HepG2 (cell line): ENCODE measurements at regions not wholly inside any gene's neighbourhood (a gene's known extent, or its start where the extent isn't known, plus 50 kb on each side); places are given as distances from the start of the nearest gene placed in this dataset.
"Not testable (repeated sequence)": the region's sequence is repeated elsewhere in the genome, so short reads cannot be mapped to it uniquely, and the experiment has no call there.

Experiments used
- ATAC-seq: fragments of 200-7000 bp; cut with Tn5 transposase; 3 replicates; pipeline ENCODE4 v1.9.1; 2020; ENCODE audit warnings: mild to moderate bottlenecking, moderate library complexity
- BruUV-seq: library from RNA; stranded (reverse); fragments of 400-500 nt; replicated peaks from 2 replicates; lab custom pipeline; 2021; lab: Mats Ljungman, UMichigan
- CTCF ChIA-PET: fragments of 300-600 bp; formaldehyde crosslinking; extraction: SDS; loops from one replicate; lab custom pipeline; 2021; ENCODE audit warnings: low total read pairs, inconsistent platforms, low intra/inter-chr PET ratio; lab: Yijun Ruan, JAX
- POLR2A ChIA-PET: fragments of 350-600 bp; sonication (Branson Sonifier 250); formaldehyde crosslinking; loops from one replicate; lab custom pipeline; 2020; ENCODE audit warnings: antibody characterized with exemption, inconsistent platforms; lab: Yijun Ruan, JAX
- DNase-seq: peaks from one replicate; pipeline ENCODE4 v3.0.0-alpha.2; 2015; ENCODE audit warnings: low spot score
- FAIRE-seq: peaks from 3 replicates; lab custom pipeline; 2011; peaks lifted over from hg19 to GRCh38; lab: Jason Lieb, UNC
- H2AFZ ChIP-seq: one replicate; pipeline ENCODE4 v1.6.1; 2011; ENCODE audit warnings: low read length, inconsistent platforms
- H3K27ac ChIP-seq: fragments of 300-600 bp; 3 replicates; pipeline ENCODE4 v1.8.0; 2011; ENCODE audit warnings: mixed run types, mild to moderate bottlenecking, mixed read lengths, low read length, inconsistent platforms; ENCODE audit not compliant: insufficient read depth; ENCODE audit errors: extremely low read length
- H3K27me3 ChIP-seq, 2 experiments: fragments of 200-600 bp in 1 of 2; 2 replicates in 1 of 2; 3 replicates in 1 of 2; pipeline versions ENCODE4 v1.6.0 to v1.8.0; 2011; ENCODE audit warnings: low read length in 2 of 2, mild to moderate bottlenecking in 2 of 2, moderate library complexity in 2 of 2, inconsistent platforms in 1 of 2; ENCODE audit not compliant: insufficient read depth in 2 of 2, control insufficient read depth in 1 of 2
- H3K36me3 ChIP-seq, 2 experiments: fragments of 200-600 bp in 1 of 2; replicated peaks in 1 of 2; 2 replicates in 1 of 2; 3 replicates in 1 of 2; pipeline versions ENCODE4 v1.5.1 to v1.8.0; 2011; ENCODE audit warnings: low read length in 2 of 2, inconsistent platforms in 1 of 2; ENCODE audit not compliant: insufficient read depth in 2 of 2, control insufficient read depth in 1 of 2
- H3K4me1 ChIP-seq: 2 replicates; pipeline ENCODE4 v1.5.1; 2012; ENCODE audit warnings: low read length, inconsistent platforms; ENCODE audit not compliant: insufficient read depth
- H3K4me2 ChIP-seq: 2 replicates; pipeline ENCODE4 v1.6.0; 2011; ENCODE audit warnings: low read depth, low read length, inconsistent platforms
- H3K4me3 ChIP-seq, 3 experiments: fragments of 200-600 bp in 1 of 3; sonication (generic), shearing (Covaris generic) in 1 of 3; replicated peaks in 1 of 3; 2 replicates each; pipeline ENCODE4 v1.5.1; 2011 to 2016; ENCODE audit warnings: low read length in 3 of 3, inconsistent platforms in 2 of 3, low read depth in 2 of 3, mild to moderate bottlenecking in 2 of 3, control low read depth in 1 of 3, mixed read lengths in 1 of 3; ENCODE audit not compliant: insufficient read depth in 1 of 3
- H3K79me2 ChIP-seq: one replicate; pipeline ENCODE4 v1.6.1; 2011; ENCODE audit warnings: low read length, inconsistent platforms; ENCODE audit not compliant: insufficient read depth
- H3K9ac ChIP-seq: 2 replicates; pipeline ENCODE4 v1.6.0; 2011; ENCODE audit warnings: mild to moderate bottlenecking, low read depth, low read length, inconsistent platforms; ENCODE audit not compliant: insufficient read depth
- H3K9me3 ChIP-seq: 2 replicates; pipeline ENCODE4 v1.5.1; 2012; ENCODE audit warnings: mild to moderate bottlenecking, low read length
- H4K20me1 ChIP-seq: 2 replicates; pipeline ENCODE4 v1.6.0; 2011; ENCODE audit warnings: inconsistent platforms, mild to moderate bottlenecking, low read length, moderate library complexity; ENCODE audit not compliant: insufficient read depth
- CBX5 ChIP-seq: sonication (generic); formaldehyde crosslinking; IDR thresholded peaks from 2 replicates; pipeline ENCODE4 v1.4.0; 2020; ENCODE audit warnings: missing genetic modification reagents, borderline replicate concordance
- MTERF4 ChIP-seq: sonication (generic); formaldehyde crosslinking; IDR thresholded peaks from 2 replicates; pipeline ENCODE4 v1.8.0; 2023; ENCODE audit warnings: mild to moderate bottlenecking, missing genetic modification reagents
- ZNF281 ChIP-seq: sonication (generic); formaldehyde crosslinking; IDR thresholded peaks from 2 replicates; pipeline ENCODE4 v1.4.0; 2020; ENCODE audit warnings: missing genetic modification reagents, borderline replicate concordance
- WGBS: methylation state at CpG from one replicate; pipeline ENCODE4 v1.1.6; 2017; ENCODE audit warnings: low lambda C conversion rate; 5-methylcytosine and 5-hydroxymethylcytosine counted together
- in situ Hi-C: cut with HindIII; loops from 2 replicates; pipeline ENCODE4 v1.10.0; 2017; ENCODE audit warnings: low pct_unique_long_range_greater_than_20kb; ENCODE audit not compliant: extremely low pct_ligation_motif_present
- intact Hi-C: fragments of 100-400 bp; cut with micrococcal nuclease; formaldehyde crosslinking; loops from one replicate; pipeline ENCODE4 v1.10.0; 2022; ENCODE audit not compliant: unreplicated experiment

GRCh38 chr10:23657677-23658076 is 218.8 kb downstream of the OTUD1 start (continued):
- TF ChIP-seq MTERF4 (CRISPR knock-in tag) (no peak), CBX5 (CRISPR knock-in tag) (no peak)

GRCh38 chr10:23671866-23672265 is 233.0 kb downstream of the OTUD1 start:
- not testable (repeated sequence) for ATAC-seq, FAIRE-seq
- WGBS, result 40% methylated on average over 1 of the region's 7 CpGs

More at GRCh38 chr10:23671866-23672265, 233.0 kb downstream of the OTUD1 start:
- intact Hi-C loops, CTCF ChIA-PET, H3K9me3 ChIP-seq, in situ Hi-C loops, H3K4me1 ChIP-seq, H3K36me3 ChIP-seq, H3K4me3 ChIP-seq, H4K20me1 ChIP-seq, H3K27ac ChIP-seq, DNase-seq, H3K79me2 ChIP-seq, H3K9ac ChIP-seq, H2AFZ ChIP-seq, H3K27me3 ChIP-seq, BruUV-seq, POLR2A ChIA-PET: not testable (repeated sequence)
- 0 out of 2 replicates have a peak overlapping the region, but pooled peaks have one; percentile 12 for H3K4me2 ChIP-seq
- 0 out of 2 replicates have a peak, but pooled peaks have one; percentile 43 for TF ChIP-seq ZNF281 (CRISPR knock-in tag)
